ENCODE measurements at regions not wholly inside any gene's neighbourhood (a gene's known extent, or its start where the extent isn't known, plus 50 kb on each side); places are given as distances from the start of the nearest gene placed in this dataset.

GRCh38 chr3:15927969-15928368, 130.2 kb upstream of the ANKRD28 start:
- TF ChIP-seq CTCF (IDR thresholded peaks at IDR 0.05), result no peak
- no peak for TF ChIP-seq POLR2A (IDR thresholded peaks at IDR 0.05)

All from body of pancreas (tissue), 4 donors.